OCI-M2 (cell line): ENCODE measurements at regions not wholly inside any gene's neighbourhood (a gene's known extent, or its start where the extent isn't known, plus 50 kb on each side); places are given as distances from the start of the nearest gene placed in this dataset.

Experiments
- DNase-seq: peaks from one replicate; lab custom pipeline; 2025; ENCODE audit not compliant: unreplicated experiment; lab: John Stamatoyannopoulos, UW

GRCh38 chr12:46432325-46432724, 59.8 kb upstream of the SLC38A2 start:
- DNase-seq, result no peak

- no peak for DNase-seq
Observed at GRCh38 chr12:46430340-46430948, 57.9 kb upstream of the SLC38A2 start.
